ENCODE measurements at regions not wholly inside any gene's neighbourhood (a gene's known extent, or its start where the extent isn't known, plus 50 kb on each side); places are given as distances from the start of the nearest gene placed in this dataset.

DNA sequence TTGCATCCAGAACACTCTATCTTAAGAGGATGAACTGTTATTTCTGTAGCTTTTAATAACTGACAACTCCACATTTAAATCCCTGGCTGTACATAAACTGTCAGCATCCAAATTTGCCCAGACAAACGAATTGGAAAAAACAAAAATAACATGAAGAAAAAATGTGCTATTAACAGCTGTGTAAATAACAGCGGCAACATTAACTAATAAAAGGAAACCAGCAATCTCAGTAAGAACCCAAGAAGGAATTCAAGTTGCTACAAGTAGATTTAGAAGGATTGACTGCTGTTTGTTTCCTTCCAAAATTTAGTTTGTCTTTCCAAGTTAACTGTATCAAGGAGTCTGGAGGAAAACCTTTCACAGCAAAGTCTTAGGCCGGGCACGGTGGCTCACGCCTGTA lies 550.6 kb upstream of the MDFIC2 start:
- TF ChIP-seq POLR2A (IDR thresholded peaks at IDR 0.05) (no peak), POLR2AphosphoS5 (IDR thresholded peaks at IDR 0.05) (no peak), EP300 (IDR thresholded peaks at IDR 0.05) (no peak)
- TF ChIP-seq, protein P1, sequence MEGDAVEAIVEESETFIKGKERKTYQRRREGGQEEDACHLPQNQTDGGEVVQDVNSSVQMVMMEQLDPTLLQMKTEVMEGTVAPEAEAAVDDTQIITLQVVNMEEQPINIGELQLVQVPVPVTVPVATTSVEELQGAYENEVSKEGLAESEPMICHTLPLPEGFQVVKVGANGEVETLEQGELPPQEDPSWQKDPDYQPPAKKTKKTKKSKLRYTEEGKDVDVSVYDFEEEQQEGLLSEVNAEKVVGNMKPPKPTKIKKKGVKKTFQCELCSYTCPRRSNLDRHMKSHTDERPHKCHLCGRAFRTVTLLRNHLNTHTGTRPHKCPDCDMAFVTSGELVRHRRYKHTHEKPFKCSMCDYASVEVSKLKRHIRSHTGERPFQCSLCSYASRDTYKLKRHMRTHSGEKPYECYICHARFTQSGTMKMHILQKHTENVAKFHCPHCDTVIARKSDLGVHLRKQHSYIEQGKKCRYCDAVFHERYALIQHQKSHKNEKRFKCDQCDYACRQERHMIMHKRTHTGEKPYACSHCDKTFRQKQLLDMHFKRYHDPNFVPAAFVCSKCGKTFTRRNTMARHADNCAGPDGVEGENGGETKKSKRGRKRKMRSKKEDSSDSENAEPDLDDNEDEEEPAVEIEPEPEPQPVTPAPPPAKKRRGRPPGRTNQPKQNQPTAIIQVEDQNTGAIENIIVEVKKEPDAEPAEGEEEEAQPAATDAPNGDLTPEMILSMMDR (IDR thresholded peaks at IDR 0.05), result no peak

Measured in stomach (tissue), 4 donors.